HUES48 (cell line): ENCODE measurements at regions not wholly inside any gene's neighbourhood (a gene's known extent, or its start where the extent isn't known, plus 50 kb on each side); places are given as distances from the start of the nearest gene placed in this dataset.

ENCODE experiments used
- H3K27ac ChIP-seq: one replicate; pipeline ENCODE4 v1.7.0; 2013; ENCODE audit warnings: low read depth, low read length, inconsistent platforms
- H3K27me3 ChIP-seq: 2 replicates; pipeline ENCODE4 v1.6.1; 2013; ENCODE audit warnings: mild to moderate bottlenecking, low read length; ENCODE audit not compliant: control insufficient read depth, insufficient read depth
- H3K36me3 ChIP-seq: 2 replicates; pipeline ENCODE4 v1.6.1; 2013; ENCODE audit warnings: low read length; ENCODE audit not compliant: control insufficient read depth, insufficient read depth
- H3K4me1 ChIP-seq: 2 replicates; pipeline ENCODE4 v1.6.1; 2013; ENCODE audit warnings: mild to moderate bottlenecking, low read length; ENCODE audit not compliant: control insufficient read depth, insufficient read depth
- H3K4me3 ChIP-seq: 2 replicates; pipeline ENCODE4 v1.5.1; 2013; ENCODE audit warnings: mild to moderate bottlenecking, low read depth, low read length
- H3K9ac ChIP-seq: 2 replicates; pipeline ENCODE4 v1.6.1; 2013; ENCODE audit warnings: mild to moderate bottlenecking, low read depth, low read length, moderate library complexity
- H3K9me3 ChIP-seq: 2 replicates; pipeline ENCODE4 v1.6.1; 2013; ENCODE audit warnings: low read length; ENCODE audit not compliant: control insufficient read depth, insufficient read depth

- Histone ChIP-seq H3K27me3 (no peaks in the 10 kb centered on the region), H3K4me1 (no peaks in the 10 kb centered on the region), H3K9ac (no peak overlapping the region), H3K4me3 (no peak overlapping the region), H3K36me3 (no peaks in the 10 kb centered on the region), H3K27ac (no peak overlapping the region), H3K9me3 (peaks cover 15% of the 10 kb centered on the region)
Measured at GRCh38 chr2:2570871-2571270, 239.8 kb upstream of the MYT1L start.

GRCh38 chr2:2570360-2570759 is 239.3 kb upstream of the MYT1L start:
- H3K4me1 ChIP-seq = no peaks in the 10 kb centered on the region
- no peaks in the 10 kb centered on the region for H3K27me3 ChIP-seq
- peaks cover 15% of the 10 kb centered on the region for H3K9me3 ChIP-seq

GRCh38 chr2:2569836-2570235 is 238.8 kb upstream of the MYT1L start:
- Histone ChIP-seq H3K27me3 (no peaks in the 10 kb centered on the region), H3K4me3 (no peak overlapping the region), H3K36me3 (no peaks in the 10 kb centered on the region)

More at GRCh38 chr2:2570360-2570759, 239.3 kb upstream of the MYT1L start:
- H3K27ac ChIP-seq = no peak overlapping the region
- no peaks in the 10 kb centered on the region for H3K36me3 ChIP-seq
- H3K9ac ChIP-seq = no peak overlapping the region
- H3K4me3 ChIP-seq = no peak overlapping the region

GRCh38 chr2:2569306-2569705 is 238.2 kb upstream of the MYT1L start:
- Histone ChIP-seq H3K27me3 (no peaks in the 10 kb centered on the region), H3K4me3 (no peak overlapping the region)

More at GRCh38 chr2:2569836-2570235, 238.8 kb upstream of the MYT1L start:
- H3K9me3 ChIP-seq = peaks cover 15% of the 10 kb centered on the region
- no peak overlapping the region for H3K27ac ChIP-seq
- H3K9ac ChIP-seq = no peak overlapping the region
- no peaks in the 10 kb centered on the region for H3K4me1 ChIP-seq

GRCh38 chr2:2568411-2568810 is 237.3 kb upstream of the MYT1L start:
- H3K27me3 ChIP-seq = no peaks in the 10 kb centered on the region
- no peak overlapping the region for H3K9ac ChIP-seq
- H3K36me3 ChIP-seq = no peaks in the 10 kb centered on the region
- H3K9me3 ChIP-seq = peaks cover 7% of the 10 kb centered on the region
- no peak overlapping the region for H3K4me3 ChIP-seq
- H3K27ac ChIP-seq = no peak overlapping the region
- H3K4me1 ChIP-seq = peaks cover 9% of the 10 kb centered on the region; the same call in 1 of the 2 replicates

More at GRCh38 chr2:2569306-2569705, 238.2 kb upstream of the MYT1L start:
- Histone ChIP-seq H3K27ac (no peak overlapping the region), H3K9me3 (peaks cover 15% of the 10 kb centered on the region), H3K9ac (no peak overlapping the region), H3K4me1 (peaks cover 3% of the 10 kb centered on the region; the same call in 1 of the 2 replicates), H3K36me3 (no peaks in the 10 kb centered on the region)

GRCh38 chr2:2567776-2568175 is 236.7 kb upstream of the MYT1L start:
- Histone ChIP-seq H3K4me1 (peaks cover 9% of the 10 kb centered on the region; the same call in 1 of the 2 replicates), H3K4me3 (no peak overlapping the region), H3K27me3 (no peaks in the 10 kb centered on the region), H3K27ac (no peak overlapping the region), H3K9me3 (peaks cover 3% of the 10 kb centered on the region; the same call in 1 of the 2 replicates), H3K36me3 (no peaks in the 10 kb centered on the region), H3K9ac (no peak overlapping the region)

GRCh38 chr2:2566396-2567323 is 235.6 kb upstream of the MYT1L start:
- Histone ChIP-seq H3K9ac (no peak overlapping the region), H3K4me1 (peaks cover 9% of the 10 kb centered on the region; the same call in 1 of the 2 replicates), H3K9me3 (no peaks in the 10 kb centered on the region), H3K27ac (no peak overlapping the region), H3K4me3 (no peak overlapping the region), H3K36me3 (no peaks in the 10 kb centered on the region), H3K27me3 (no peaks in the 10 kb centered on the region)

- Histone ChIP-seq H3K36me3 (no peaks in the 10 kb centered on the region), H3K27ac (no peak overlapping the region), H3K4me3 (no peak overlapping the region), H3K4me1 (peaks cover 9% of the 10 kb centered on the region; the same call in 1 of the 2 replicates), H3K9me3 (no peaks in the 10 kb centered on the region), H3K27me3 (no peaks in the 10 kb centered on the region), H3K9ac (no peak overlapping the region)
Measured at GRCh38 chr2:2565671-2566070, 234.6 kb upstream of the MYT1L start.

GRCh38 chr2:2564300-2565078 is 233.4 kb upstream of the MYT1L start:
- Histone ChIP-seq H3K27me3 (no peaks in the 10 kb centered on the region), H3K9me3 (no peaks in the 10 kb centered on the region), H3K4me3 (no peak overlapping the region), H3K27ac (no peak overlapping the region), H3K9ac (no peak overlapping the region), H3K4me1 (peaks cover 9% of the 10 kb centered on the region; the same call in 1 of the 2 replicates), H3K36me3 (no peaks in the 10 kb centered on the region)

- no peak overlapping the region for H3K27ac ChIP-seq
- H3K9me3 ChIP-seq = no peaks in the 10 kb centered on the region
- H3K36me3 ChIP-seq = no peaks in the 10 kb centered on the region
- H3K9ac ChIP-seq = no peak overlapping the region
- H3K27me3 ChIP-seq = no peaks in the 10 kb centered on the region
- no peak overlapping the region for H3K4me3 ChIP-seq
- H3K4me1 ChIP-seq = peaks cover 9% of the 10 kb centered on the region; the same call in 1 of the 2 replicates
Measured at GRCh38 chr2:2563309-2563860, 232.3 kb upstream of the MYT1L start.
